HG03565 (cell line): ENCODE measurements at regions not wholly inside any gene's neighbourhood (a gene's known extent, or its start where the extent isn't known, plus 50 kb on each side); places are given as distances from the start of the nearest gene placed in this dataset.

ENCODE experiments used
- ATAC-seq: cut with Tn5 transposase; IDR thresholded peaks from one replicate; pipeline ENCODE4 v1.9.1; 2021; ENCODE audit warnings: mild to moderate bottlenecking, moderate library complexity; ENCODE audit not compliant: unreplicated experiment

GRCh38 chr11:111148953-111149352 lies 96.6 kb upstream of the POU2AF2 start:
- no peak for ATAC-seq

- no peak for ATAC-seq
Measured at GRCh38 chr11:111148121-111148520, 97.4 kb upstream of the POU2AF2 start.

DNA sequence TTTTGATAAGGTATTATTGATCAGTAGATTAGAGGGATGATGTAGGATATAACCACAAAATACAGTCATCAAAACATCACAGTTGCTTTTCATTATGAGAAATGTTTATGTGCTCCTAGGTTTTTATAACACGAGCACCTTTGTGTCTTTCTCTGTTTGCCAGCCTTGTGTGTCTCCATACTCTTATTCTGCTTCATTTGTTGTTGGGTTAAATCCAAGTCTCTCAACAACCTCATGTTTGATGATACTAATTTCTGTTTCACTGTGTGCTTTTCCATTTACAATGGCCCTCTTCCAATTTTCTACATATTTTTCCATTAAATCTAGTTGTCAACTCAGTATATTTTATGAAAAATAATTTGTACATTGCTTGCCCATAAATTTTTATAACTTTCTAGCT lies 107.7 kb upstream of the POU2AF2 start:
- ATAC-seq: no peak

GRCh38 chr11:111135778-111136570 lies 109.6 kb upstream of the POU2AF2 start:
- ATAC-seq: no peak

- ATAC-seq: no peak
Measured at GRCh38 chr11:111135101-111135500, 110.4 kb upstream of the POU2AF2 start.

DNA sequence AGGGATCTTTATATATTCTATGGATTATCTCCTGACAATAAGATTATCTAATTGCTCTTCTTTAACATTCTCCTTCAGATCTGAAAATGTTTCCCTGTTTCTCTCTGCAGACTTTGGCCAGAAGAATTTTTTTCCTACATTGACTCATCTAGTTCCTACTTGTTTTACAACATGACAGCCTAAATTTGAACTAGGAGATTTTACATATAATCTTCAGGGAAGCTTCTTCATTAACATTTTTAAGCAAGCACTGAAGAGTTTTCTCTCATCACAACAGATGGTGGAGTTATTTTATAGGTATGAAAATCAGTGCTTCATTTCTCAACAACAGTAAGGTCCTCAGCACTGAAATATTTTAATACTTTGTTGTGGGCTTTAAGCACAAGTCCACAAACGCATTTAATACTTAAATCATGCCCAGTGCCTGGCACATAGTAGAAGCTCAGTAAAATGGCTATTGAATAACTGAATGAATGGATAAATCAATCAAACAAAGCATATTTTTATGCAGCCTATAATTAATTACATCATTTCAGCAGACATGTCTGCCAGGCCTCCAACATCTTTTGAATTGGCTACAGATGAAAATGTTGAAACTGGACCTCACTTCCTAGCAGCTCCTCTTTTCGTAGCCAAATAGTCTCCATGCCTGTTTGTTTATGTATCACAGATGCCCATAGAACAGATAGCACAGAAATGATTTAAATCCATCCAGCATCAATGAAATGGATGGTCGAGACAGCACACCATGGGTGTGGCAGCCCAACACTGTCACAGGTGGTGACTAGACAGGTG lies 117.3 kb upstream of the POU2AF2 start:
- no peak for ATAC-seq

DNA sequence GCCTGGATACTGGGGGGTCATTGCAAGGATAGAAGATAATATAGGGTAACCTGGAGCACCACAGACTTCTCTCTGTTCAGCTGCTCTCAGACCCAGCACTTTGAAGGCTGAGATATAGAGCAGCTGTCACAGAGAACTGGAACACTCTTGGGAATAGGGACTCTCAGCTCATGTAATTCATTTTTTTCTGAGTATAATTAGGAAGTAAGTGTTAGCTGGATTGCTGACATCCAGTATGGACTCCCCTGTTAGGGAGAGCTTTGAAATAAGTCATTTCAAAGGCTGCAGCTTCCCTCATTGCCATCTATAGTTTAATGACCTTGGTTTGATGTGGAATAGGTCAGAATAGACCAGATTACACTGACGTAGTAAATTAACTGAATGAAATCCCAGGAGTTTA lies 120.8 kb upstream of the POU2AF2 start:
- ATAC-seq: no peak

DNA sequence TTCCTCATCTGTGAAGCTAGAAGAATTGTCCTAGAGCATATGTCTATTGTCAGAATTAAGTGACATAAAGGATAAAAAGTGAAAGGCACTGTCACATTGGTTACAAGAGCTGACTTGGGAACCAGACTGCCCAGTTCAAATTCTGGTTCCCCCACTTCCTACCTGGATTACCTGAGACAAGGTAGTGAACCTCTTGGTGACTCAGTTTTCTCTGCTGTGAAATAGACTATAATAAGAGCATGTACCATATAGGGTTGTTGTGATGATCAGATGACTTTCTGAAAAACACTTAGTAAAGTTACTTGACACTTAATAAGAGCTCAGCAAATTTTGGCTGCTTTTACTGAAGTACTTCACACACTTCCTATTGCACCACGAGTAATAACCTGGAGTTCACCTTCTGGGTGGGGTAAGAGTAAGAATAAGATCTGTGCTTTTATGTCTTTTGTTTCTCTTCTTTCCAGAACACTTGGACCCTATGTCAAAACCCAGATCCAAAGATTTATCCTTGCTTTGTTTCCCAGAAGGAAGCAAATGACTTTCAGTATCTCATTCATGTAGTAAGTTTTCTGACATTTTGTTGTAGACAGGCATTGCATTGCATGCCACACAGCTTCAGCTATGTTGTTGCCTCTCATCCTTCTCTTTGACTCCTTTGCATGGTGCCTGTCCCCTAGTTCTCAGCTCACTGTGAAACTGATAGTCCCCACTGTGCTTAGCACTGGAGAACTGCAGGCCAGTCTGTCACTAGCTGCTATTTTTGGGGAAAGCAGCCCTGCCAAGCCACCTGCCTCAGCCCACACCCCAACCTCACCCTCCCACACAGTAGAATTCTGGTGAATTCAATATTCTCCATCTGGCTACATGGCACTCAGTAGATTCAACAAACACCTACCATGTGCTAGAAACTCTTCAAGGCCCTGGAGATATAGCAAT lies 121.8 kb upstream of the POU2AF2 start:
- ATAC-seq: peak; percentile 53

GRCh38 chr11:111120696-111121302 lies 124.7 kb upstream of the POU2AF2 start:
- no peak for ATAC-seq

GRCh38 chr11:111120161-111120560 lies 125.4 kb upstream of the POU2AF2 start:
- no peak for ATAC-seq

DNA sequence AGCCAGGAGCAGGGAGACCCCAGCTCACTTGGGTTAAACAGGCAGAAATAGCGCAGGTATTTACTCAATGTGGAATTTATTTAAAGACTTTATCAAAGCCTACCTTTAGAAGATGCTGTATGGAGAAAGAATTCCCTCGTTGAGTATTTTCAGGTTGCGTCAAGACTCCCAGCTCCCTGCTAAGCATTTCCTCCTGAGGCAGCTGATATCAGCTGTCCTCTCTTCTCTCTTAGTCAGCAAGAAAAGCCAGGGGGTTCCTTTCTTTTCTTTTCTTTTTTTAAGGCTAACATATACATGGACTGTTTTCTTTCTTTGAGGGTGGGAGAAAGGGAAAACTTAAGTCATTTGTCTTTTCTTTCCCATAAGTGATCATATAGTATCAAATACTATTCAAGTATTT lies 125.8 kb upstream of the POU2AF2 start:
- ATAC-seq: no peak

DNA sequence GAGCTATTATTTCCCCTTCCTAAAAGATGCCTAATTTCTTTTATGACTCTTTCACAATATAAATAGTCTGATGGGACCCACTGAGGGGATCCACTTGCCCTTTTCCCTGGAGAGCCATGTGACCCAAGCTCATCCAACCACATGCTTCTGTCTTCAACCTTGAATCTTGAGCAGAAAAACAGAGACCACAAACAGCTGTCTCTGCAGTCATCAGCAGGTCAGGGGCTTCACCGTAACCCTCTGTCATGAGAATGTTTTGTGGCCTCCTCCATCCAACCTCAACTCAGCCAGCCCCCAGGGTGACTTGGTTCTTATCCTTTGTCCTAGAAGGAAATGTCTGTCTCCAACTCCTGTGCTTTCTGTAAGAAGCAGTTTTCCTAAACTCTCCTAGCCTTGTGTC lies 129.6 kb upstream of the POU2AF2 start:
- no peak for ATAC-seq

- no peak for ATAC-seq
Measured at GRCh38 chr11:111114091-111114490, 131.4 kb upstream of the POU2AF2 start.

- no peak for ATAC-seq
Measured at GRCh38 chr11:111112614-111113013, 132.9 kb upstream of the POU2AF2 start.

DNA sequence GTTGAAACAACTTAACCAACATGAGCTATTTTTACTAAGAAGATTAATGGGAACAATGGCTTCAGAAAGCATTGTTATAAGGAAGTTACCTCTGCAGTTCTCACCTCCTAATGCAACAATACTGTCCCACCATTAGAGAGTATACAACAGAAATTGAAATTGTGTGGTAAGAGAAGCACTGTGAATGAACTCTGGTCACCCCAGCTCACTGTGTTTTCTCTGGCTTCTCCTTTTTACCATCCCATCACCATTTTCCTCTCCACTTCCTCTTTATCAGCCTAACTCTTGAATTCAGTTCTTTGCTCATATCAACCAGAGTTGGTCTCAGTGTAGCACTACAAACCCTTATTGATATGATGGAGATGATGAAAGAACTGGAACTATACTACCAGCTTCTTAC lies 138.0 kb upstream of the POU2AF2 start:
- ATAC-seq: no peak

GRCh38 chr11:111106641-111107040 lies 138.9 kb upstream of the POU2AF2 start:
- no peak for ATAC-seq

- no peak for ATAC-seq
Measured at GRCh38 chr11:111105566-111105965, 140.0 kb upstream of the POU2AF2 start.

DNA sequence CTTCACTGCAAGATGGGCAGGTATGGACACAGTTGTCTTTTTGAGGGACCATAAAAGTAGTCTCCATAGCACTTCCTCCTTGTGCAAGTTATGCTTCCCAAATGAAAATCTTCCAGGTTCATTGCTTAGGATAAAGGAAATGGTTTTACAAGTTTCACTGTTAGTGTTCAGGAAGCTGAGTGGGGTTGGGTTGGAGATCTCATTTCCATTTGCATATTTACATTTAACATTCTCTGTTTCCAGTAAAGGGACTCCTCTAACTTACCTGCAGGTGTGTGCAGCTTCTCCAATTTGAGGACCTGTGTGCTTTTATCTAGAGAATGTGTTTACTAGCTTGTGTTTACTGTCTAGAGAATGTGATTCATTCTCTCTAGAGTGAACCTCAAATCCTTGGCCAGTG lies 141.3 kb upstream of the POU2AF2 start:
- no peak for ATAC-seq

DNA sequence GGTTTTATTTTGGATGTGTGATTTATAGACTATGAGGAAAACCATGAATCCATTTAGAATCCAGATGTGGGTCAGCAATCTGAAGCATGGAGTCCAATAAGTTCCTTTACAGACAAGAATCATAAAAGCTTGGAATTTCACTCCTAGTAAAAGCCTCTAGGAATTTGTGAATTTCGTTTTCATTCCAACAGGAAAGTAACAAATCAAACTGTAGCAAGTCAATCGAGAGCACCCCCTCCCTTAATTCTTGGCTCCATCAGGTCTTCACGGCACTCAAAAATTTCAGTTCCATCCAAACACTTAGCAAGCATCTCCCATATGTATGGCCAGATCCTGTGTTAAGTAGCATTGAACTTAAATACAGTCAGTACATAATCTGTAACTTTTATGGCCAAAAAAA lies 143.6 kb upstream of the POU2AF2 start:
- no peak for ATAC-seq

DNA sequence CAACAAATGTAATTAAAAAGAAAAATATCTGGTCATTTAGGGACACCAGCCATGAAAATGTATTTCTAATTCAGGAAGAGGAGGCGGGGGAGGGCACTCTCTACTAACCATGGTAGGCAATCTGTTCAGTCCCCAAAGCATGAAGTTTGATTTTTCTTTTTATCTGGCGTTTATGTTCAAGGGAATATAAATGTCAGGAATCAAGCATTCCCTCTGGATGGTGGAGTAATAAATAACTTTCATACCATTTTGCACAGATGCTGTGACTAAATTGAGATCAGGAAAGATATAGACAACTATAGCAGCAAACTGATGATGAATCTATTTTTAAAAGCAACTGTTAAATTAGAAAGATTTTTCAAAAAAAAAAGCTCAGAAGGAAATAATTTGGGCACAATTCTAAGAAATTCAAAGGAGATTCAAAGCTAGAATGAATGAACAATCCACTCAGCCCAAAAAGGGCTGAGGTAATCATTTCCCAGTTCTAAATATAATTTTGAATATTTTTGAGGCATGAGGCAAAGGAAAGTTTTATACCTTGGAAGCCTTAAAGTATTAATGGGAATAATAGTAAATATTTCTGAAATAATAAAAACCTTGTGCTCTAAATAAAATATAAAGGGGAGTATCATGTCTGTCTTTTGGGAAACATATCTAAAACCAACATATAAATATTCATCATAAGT lies 146.4 kb upstream of the POU2AF2 start:
- ATAC-seq: no peak
